Spleen (tissue), 7 donors: ENCODE measurements at regions not wholly inside any gene's neighbourhood (a gene's known extent, or its start where the extent isn't known, plus 50 kb on each side); places are given as distances from the start of the nearest gene placed in this dataset.
"Not testable (repeated sequence)": the region's sequence is repeated elsewhere in the genome, so short reads cannot be mapped to it uniquely, and the experiment has no call there.

ENCODE experiments used
- CTCF ChIP-seq, 11 experiments: fragments of 200-600 bp in 7 of 11; fragments of 450-650 bp in 4 of 11; sonication (generic) in 4 of 11; IDR thresholded peaks in 8 of 11; conservative IDR thresholded peaks in 3 of 11; 1 replicate in 7 of 11; 2 replicates in 4 of 11; pipeline versions ENCODE4 v1.4.0 to v1.8.0; 2016 to 2021; ENCODE audit warnings: antibody characterized with exemption in 11 of 11, inconsistent platforms in 4 of 11, mild to moderate bottlenecking in 1 of 11
- POLR2A ChIP-seq, 3 donors: fragments of 450-650 bp; IDR thresholded peaks; one replicate each; pipeline ENCODE4 v1.5.1; 2017; ENCODE audit warnings: antibody characterized with exemption in 3 of 3, mild to moderate bottlenecking in 1 of 3
- POLR2AphosphoS5 ChIP-seq, 3 donors: sonication (generic); formaldehyde crosslinking; IDR thresholded peaks; one replicate each; pipeline ENCODE4 v1.5.1; 2017; ENCODE audit warnings: antibody characterized with exemption in 3 of 3
- donor health status: DM: no; HTN: no; CAD: no; lungs with moderate emphysema.
- donor health status: DM: no; HTN: no; CAD: no.
- donor health status: DM: no; HTN: no; CAD: no.

- not testable (repeated sequence) for TF ChIP-seq CTCF (IDR thresholded peaks at IDR 0.05 in 8 of 11, conservative IDR thresholded peaks at IDR 0.05 in 3 of 11); POLR2AphosphoS5 (IDR thresholded peaks at IDR 0.05); POLR2A (IDR thresholded peaks at IDR 0.05)
Measured at GRCh38 chr16:32478406-32478805, 197.6 kb downstream of the TP53TG3 start.
